ENCODE measurements at regions not wholly inside any gene's neighbourhood (a gene's known extent, or its start where the extent isn't known, plus 50 kb on each side); places are given as distances from the start of the nearest gene placed in this dataset.

GRCh38 chr2:173851141-173851641, 114.0 kb downstream of the SP3 start:
- no peak overlapping the region for H3K4me3 Mint-ChIP-seq
- H3K27me3 Mint-ChIP-seq: peaks cover 8% of the 10 kb centered on the region
- ChIA-PET CTCF (no interaction called here), POLR2A (no interaction called here)
- H3K4me1 Mint-ChIP-seq: no peaks in the 10 kb centered on the region
- H3K27ac Mint-ChIP-seq: no peak overlapping the region
- DNase-seq: no peak
- peaks cover 3% of the 10 kb centered on the region for H3K9me3 Mint-ChIP-seq (ENCODE audit: low read depth)
- no peak for ATAC-seq
- no peaks in the 10 kb centered on the region for H3K36me3 Mint-ChIP-seq (ENCODE audit: low read depth)
- intact Hi-C loops (cut with DNase I, micrococcal nuclease): no loop called here

GRCh38 chr2:173854141-173854540, 111.0 kb downstream of the SP3 start:
- intact Hi-C loops (cut with DNase I, micrococcal nuclease): no loop called here
- ATAC-seq (no peak), DNase-seq (no peak)
- Mint-ChIP-seq H3K4me3 (no peak overlapping the region), H3K27me3 (peaks cover 6% of the 10 kb centered on the region), H3K9me3 (ENCODE audit: low read depth) (no peaks in the 10 kb centered on the region), H3K4me1 (no peaks in the 10 kb centered on the region), H3K36me3 (ENCODE audit: low read depth) (no peaks in the 10 kb centered on the region), H3K27ac (no peak overlapping the region)
- CTCF ChIA-PET: no interaction called here
- POLR2A ChIA-PET: no interaction called here

GRCh38 chr2:173854840-173855239, 110.3 kb downstream of the SP3 start:
- ChIA-PET CTCF (no interaction called here), POLR2A (no interaction called here)
- intact Hi-C loops (cut with DNase I, micrococcal nuclease): no loop called here
- no peak overlapping the region for H3K4me3 Mint-ChIP-seq
- H3K36me3 Mint-ChIP-seq (ENCODE audit: low read depth): no peaks in the 10 kb centered on the region
- H3K27me3 Mint-ChIP-seq: peaks cover 6% of the 10 kb centered on the region
- DNase-seq: no peak
- no peak for ATAC-seq
- H3K27ac Mint-ChIP-seq: no peak overlapping the region
- no peaks in the 10 kb centered on the region for H3K4me1 Mint-ChIP-seq
- no peaks in the 10 kb centered on the region for H3K9me3 Mint-ChIP-seq (ENCODE audit: low read depth)

- DNase-seq: no peak
- Mint-ChIP-seq H3K27ac (no peak overlapping the region), H3K4me1 (no peaks in the 10 kb centered on the region), H3K27me3 (peaks cover 8% of the 10 kb centered on the region), H3K4me3 (no peak overlapping the region), H3K36me3 (ENCODE audit: low read depth) (no peaks in the 10 kb centered on the region), H3K9me3 (ENCODE audit: low read depth) (no peaks in the 10 kb centered on the region)
- ChIA-PET CTCF (no interaction called here), POLR2A (no interaction called here)
- ATAC-seq: no peak
- intact Hi-C loops (cut with DNase I, micrococcal nuclease): no loop called here
Observed at GRCh38 chr2:173855661-173856060, 109.5 kb downstream of the SP3 start.

Measured in activated CD4-positive, alpha-beta T cell treated with anti-CD3 and anti-CD28 coated beads for 36 hours (primary cell).